Mononuclear cell (primary cell): ENCODE measurements at regions not wholly inside any gene's neighbourhood (a gene's known extent, or its start where the extent isn't known, plus 50 kb on each side); places are given as distances from the start of the nearest gene placed in this dataset.

Source experiments
- H3K27me3 ChIP-seq: 2 replicates; pipeline ENCODE4 v1.6.0; 2011; ENCODE audit warnings: low read length, control low read depth; ENCODE audit not compliant: insufficient read depth
- H3K4me1 ChIP-seq: 2 replicates; pipeline ENCODE4 v1.5.1; 2011; ENCODE audit warnings: mild to moderate bottlenecking, low read length, control low read depth; ENCODE audit not compliant: insufficient read depth
- H3K4me3 ChIP-seq: 2 replicates; pipeline ENCODE4 v1.5.1; 2011; ENCODE audit warnings: mild to moderate bottlenecking, low read length, moderate library complexity
- H3K9me3 ChIP-seq: 2 replicates; pipeline ENCODE4 v1.5.1; 2011; ENCODE audit warnings: low read depth, mild to moderate bottlenecking, control low read depth, low read length

GRCh38 chr20:22464312-22465003 is 119.9 kb downstream of the FOXA2 start:
- Histone ChIP-seq H3K4me3 (no peak overlapping the region), H3K9me3 (no peaks in the 10 kb centered on the region), H3K27me3 (no peaks in the 10 kb centered on the region)

GRCh38 chr20:22462975-22463914 is 121.1 kb downstream of the FOXA2 start:
- H3K27me3 ChIP-seq: no peaks in the 10 kb centered on the region

More at GRCh38 chr20:22464312-22465003, 119.9 kb downstream of the FOXA2 start:
- no peaks in the 10 kb centered on the region for H3K4me1 ChIP-seq

DNA sequence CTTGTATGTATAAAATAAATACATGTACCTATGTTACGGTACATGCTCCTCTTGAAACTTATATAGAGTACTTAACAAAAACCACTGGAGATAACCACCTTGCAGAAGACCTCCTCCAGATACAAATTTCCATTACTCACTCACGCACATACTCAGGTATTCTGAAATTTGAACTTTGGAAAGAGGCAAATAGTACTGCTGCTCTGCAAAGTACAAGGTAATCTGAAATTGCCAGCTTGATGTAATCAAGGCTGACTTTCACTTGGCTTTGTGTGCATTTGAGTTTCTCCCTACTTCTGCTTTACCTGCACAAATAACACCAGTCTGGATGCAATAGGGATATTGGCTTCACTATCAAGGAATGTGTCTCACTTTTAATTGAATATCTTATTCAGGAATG is 123.6 kb downstream of the FOXA2 start:
- Histone ChIP-seq H3K9me3 (no peaks in the 10 kb centered on the region), H3K4me3 (no peak overlapping the region), H3K27me3 (no peaks in the 10 kb centered on the region), H3K4me1 (no peaks in the 10 kb centered on the region)

More at GRCh38 chr20:22462975-22463914, 121.1 kb downstream of the FOXA2 start:
- Histone ChIP-seq H3K9me3 (no peaks in the 10 kb centered on the region), H3K4me1 (no peaks in the 10 kb centered on the region), H3K4me3 (no peak overlapping the region)

DNA sequence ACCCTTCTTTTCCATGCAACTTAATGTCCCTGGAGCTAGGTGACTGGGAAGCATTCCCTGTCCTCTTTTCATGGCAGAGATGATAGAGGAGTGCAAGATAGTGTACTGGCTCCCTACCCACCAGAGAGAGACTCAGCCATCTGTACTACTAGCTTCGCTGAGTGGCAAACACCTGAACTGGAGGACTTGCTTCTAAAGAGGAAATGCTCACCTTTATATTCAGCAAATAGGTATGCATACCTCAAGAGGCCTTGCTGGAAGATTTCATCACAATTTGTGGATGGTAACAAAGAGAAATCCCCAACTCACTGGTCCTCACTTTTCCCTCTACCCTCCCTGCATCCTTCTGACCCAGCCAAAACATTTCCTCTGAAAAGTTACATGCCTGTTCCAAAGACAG is 124.1 kb downstream of the FOXA2 start:
- no peak overlapping the region for H3K4me3 ChIP-seq
- H3K9me3 ChIP-seq: no peaks in the 10 kb centered on the region
- H3K27me3 ChIP-seq: no peaks in the 10 kb centered on the region
- H3K4me1 ChIP-seq: no peaks in the 10 kb centered on the region

GRCh38 chr20:22459754-22460153 is 124.6 kb downstream of the FOXA2 start:
- H3K4me1 ChIP-seq: no peaks in the 10 kb centered on the region
- no peaks in the 10 kb centered on the region for H3K27me3 ChIP-seq
- H3K4me3 ChIP-seq: no peak overlapping the region
- H3K9me3 ChIP-seq: no peaks in the 10 kb centered on the region

GRCh38 chr20:22456109-22456508 is 128.3 kb downstream of the FOXA2 start:
- no peaks in the 10 kb centered on the region for H3K4me1 ChIP-seq
- H3K9me3 ChIP-seq: no peaks in the 10 kb centered on the region
- H3K27me3 ChIP-seq: no peaks in the 10 kb centered on the region
- no peak overlapping the region for H3K4me3 ChIP-seq

DNA sequence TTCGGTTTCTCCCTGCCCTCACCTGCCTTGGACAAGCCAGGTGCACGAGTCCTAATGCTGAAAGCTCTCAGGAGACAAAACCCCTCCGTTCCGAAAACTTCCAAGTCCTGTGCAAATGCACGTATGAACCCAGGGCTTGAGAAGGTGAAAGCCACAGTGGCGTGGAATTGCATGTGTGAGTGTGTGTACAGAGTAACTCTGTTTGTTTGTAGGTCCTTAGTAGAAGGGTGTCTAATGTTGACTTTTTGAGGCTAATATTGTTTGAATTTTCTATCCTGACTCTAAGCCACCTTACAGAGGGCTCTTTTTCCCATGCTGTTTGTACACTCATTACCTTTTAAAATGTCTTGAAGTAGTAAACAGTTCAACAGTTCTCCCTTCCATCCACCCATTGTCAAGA is 129.1 kb downstream of the FOXA2 start:
- no peaks in the 10 kb centered on the region for H3K27me3 ChIP-seq
- no peaks in the 10 kb centered on the region for H3K9me3 ChIP-seq
- H3K4me1 ChIP-seq: no peaks in the 10 kb centered on the region
- no peak overlapping the region for H3K4me3 ChIP-seq

GRCh38 chr20:22453244-22454080 is 130.9 kb downstream of the FOXA2 start:
- no peaks in the 10 kb centered on the region for H3K27me3 ChIP-seq
- no peaks in the 10 kb centered on the region for H3K4me1 ChIP-seq
- no peaks in the 10 kb centered on the region for H3K9me3 ChIP-seq
- H3K4me3 ChIP-seq: no peak overlapping the region

DNA sequence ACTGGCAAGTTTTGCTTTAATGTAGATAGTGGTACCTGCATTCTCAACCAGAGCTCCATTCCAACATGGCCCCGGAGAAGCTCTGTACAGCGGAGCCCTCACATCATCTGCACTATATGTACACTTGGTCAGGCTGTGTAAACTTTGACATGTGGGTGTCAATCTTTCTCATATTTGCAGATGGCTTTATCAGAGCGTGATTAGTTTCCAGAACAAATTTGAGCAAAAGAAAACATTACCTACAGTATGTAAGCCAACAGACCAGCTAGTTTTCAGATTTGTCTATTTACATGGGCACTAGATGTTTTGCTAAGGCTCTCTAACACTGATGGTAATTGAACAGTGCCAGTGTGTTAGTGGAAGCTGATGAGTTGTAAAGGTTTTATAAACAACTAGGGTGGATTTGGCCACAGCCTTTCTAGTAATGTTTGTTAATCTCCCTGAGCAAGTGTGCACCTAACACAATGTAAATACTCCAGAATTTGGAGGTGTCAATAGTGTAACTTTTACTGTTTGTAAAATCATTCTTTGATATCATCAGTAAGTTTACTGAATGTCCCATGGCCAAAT is 131.8 kb downstream of the FOXA2 start:
- no peaks in the 10 kb centered on the region for H3K27me3 ChIP-seq
- H3K9me3 ChIP-seq: no peaks in the 10 kb centered on the region
- H3K4me1 ChIP-seq: no peaks in the 10 kb centered on the region
- H3K4me3 ChIP-seq: no peak overlapping the region

DNA sequence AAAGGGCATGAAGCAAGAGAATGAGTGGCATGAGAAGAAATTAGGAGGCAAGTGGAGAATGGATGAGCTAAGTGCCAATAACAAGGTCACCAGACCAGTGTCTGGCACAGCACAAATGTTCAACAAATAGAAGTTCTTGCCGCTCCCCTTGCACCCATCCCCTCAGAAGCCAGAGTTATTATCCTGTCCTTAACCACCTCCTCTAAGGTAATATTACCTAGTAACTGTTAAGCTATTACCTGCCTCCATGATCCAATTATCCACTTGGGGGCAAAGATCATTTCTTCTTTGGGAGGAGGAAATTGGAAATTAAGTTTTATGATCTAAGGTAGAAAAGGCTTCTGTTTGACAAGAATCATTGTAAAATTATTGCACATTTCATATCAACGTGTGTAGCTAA is 133.8 kb downstream of the FOXA2 start:
- no peak overlapping the region for H3K4me3 ChIP-seq
- H3K4me1 ChIP-seq: no peaks in the 10 kb centered on the region
- no peaks in the 10 kb centered on the region for H3K9me3 ChIP-seq
- no peaks in the 10 kb centered on the region for H3K27me3 ChIP-seq

GRCh38 chr20:22449188-22449973 is 135.0 kb downstream of the FOXA2 start:
- Histone ChIP-seq H3K4me3 (no peak overlapping the region), H3K27me3 (no peaks in the 10 kb centered on the region), H3K9me3 (no peaks in the 10 kb centered on the region), H3K4me1 (no peaks in the 10 kb centered on the region)

DNA sequence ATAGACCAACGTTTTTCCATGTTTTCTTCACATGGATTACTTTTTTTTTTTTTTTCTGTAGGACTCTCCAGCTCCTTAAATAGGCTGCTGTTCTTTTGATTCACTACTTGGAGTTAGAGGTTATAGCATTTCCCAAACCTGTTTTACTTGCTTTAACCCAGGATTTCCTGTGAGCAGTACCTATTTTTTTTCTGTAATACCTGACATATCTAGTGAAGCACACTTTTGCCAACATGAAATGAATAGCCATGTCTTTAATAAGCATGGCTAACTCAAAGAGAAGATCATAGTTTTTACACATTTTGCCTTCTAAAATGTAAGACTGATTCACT is 137.0 kb downstream of the FOXA2 start:
- Histone ChIP-seq H3K4me1 (no peaks in the 10 kb centered on the region), H3K27me3 (no peaks in the 10 kb centered on the region), H3K9me3 (no peaks in the 10 kb centered on the region), H3K4me3 (no peak overlapping the region)

DNA sequence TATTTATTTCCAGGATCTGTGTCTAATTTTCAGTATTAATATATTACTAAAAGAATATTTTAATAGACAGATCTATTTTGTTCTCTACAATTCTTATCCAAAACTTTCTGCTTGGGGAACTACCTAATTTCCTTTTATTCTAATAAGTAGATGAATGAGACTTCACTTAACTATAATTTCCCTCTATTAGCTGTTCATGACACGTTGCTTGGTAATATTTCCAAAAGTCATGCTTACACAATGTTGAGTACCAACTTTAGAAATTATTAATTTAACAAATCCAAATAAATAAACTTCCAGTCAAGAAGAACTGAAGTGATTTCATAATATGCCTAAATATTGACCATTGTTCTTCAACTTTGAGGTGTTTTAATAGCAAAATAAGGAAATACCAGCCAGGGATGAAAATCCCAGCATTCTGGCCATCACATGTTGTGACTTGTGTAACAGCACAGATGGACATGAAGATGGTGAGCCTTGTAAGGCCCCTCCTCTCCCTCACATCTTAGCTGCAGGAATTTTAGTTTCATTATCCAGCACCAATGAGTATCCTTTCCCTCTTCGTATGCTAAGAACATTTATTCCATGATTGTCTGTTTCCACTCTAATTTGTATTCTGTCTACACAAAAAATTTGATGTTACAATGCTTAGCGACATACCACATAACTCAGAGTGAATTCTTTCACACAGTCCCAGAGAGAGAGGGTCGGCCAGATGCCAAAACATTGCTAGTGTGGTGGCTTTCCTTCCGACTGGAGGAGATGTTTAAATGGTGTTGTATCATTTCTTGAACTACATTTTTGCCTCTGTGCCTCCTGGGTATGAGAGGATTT is 137.5 kb downstream of the FOXA2 start:
- Histone ChIP-seq H3K27me3 (no peaks in the 10 kb centered on the region), H3K4me1 (no peaks in the 10 kb centered on the region), H3K9me3 (no peaks in the 10 kb centered on the region), H3K4me3 (no peak overlapping the region)
